ENCODE measurements at regions not wholly inside any gene's neighbourhood (a gene's known extent, or its start where the extent isn't known, plus 50 kb on each side); places are given as distances from the start of the nearest gene placed in this dataset.

DNA sequence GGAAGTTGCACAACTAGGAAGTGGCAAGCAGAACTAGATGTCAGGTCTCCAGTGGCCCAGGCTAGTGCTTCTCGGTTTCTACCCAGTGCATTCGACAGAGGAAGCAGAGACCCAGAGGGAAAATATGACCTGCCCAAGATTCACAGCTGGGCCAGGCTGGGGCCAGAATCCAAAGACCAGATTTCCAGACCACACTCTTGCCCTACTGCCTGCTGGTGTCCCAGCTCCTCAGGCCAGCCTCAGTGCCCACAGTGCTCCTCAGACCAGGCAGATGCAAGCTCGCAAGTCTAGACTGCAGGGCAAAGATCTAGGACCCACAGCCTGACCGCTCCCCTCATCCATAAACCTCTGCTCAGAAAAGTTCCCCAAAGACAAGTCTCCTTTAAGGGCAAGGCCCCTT lies 262.6 kb downstream of the BUD13 start:
- peaks cover 19% of the 10 kb centered on the region for H3K27me3 Mint-ChIP-seq (ENCODE audit: insufficient read depth, low read depth, poor library complexity)
- H3K9me3 Mint-ChIP-seq, result no peaks in the 10 kb centered on the region
- H3K27ac ChIP-seq (ENCODE audit: low read depth), result no peak overlapping the region
- peaks cover 37% of the 10 kb centered on the region for H3K4me1 Mint-ChIP-seq
- TF ChIP-seq STAT1 (IDR thresholded peaks at IDR 0.05; ENCODE audit: unreplicated experiment), result no peak
- TF ChIP-seq, protein P1, sequence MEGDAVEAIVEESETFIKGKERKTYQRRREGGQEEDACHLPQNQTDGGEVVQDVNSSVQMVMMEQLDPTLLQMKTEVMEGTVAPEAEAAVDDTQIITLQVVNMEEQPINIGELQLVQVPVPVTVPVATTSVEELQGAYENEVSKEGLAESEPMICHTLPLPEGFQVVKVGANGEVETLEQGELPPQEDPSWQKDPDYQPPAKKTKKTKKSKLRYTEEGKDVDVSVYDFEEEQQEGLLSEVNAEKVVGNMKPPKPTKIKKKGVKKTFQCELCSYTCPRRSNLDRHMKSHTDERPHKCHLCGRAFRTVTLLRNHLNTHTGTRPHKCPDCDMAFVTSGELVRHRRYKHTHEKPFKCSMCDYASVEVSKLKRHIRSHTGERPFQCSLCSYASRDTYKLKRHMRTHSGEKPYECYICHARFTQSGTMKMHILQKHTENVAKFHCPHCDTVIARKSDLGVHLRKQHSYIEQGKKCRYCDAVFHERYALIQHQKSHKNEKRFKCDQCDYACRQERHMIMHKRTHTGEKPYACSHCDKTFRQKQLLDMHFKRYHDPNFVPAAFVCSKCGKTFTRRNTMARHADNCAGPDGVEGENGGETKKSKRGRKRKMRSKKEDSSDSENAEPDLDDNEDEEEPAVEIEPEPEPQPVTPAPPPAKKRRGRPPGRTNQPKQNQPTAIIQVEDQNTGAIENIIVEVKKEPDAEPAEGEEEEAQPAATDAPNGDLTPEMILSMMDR (conservative IDR thresholded peaks at IDR 0.05; ENCODE audit: low read depth in 2 of 2), result no peak
- TF ChIP-seq ZNF331 (CRISPR knock-in tag; IDR thresholded peaks at IDR 0.05; ENCODE audit: low read depth), result no peak
- TF ChIP-seq JUNB (IDR thresholded peaks at IDR 0.05; ENCODE audit: unreplicated experiment), result no peak
- TF ChIP-seq NANOG (IDR thresholded peaks at IDR 0.05; ENCODE audit: borderline replicate concordance), result no peak
- TF ChIP-seq, protein P2, sequence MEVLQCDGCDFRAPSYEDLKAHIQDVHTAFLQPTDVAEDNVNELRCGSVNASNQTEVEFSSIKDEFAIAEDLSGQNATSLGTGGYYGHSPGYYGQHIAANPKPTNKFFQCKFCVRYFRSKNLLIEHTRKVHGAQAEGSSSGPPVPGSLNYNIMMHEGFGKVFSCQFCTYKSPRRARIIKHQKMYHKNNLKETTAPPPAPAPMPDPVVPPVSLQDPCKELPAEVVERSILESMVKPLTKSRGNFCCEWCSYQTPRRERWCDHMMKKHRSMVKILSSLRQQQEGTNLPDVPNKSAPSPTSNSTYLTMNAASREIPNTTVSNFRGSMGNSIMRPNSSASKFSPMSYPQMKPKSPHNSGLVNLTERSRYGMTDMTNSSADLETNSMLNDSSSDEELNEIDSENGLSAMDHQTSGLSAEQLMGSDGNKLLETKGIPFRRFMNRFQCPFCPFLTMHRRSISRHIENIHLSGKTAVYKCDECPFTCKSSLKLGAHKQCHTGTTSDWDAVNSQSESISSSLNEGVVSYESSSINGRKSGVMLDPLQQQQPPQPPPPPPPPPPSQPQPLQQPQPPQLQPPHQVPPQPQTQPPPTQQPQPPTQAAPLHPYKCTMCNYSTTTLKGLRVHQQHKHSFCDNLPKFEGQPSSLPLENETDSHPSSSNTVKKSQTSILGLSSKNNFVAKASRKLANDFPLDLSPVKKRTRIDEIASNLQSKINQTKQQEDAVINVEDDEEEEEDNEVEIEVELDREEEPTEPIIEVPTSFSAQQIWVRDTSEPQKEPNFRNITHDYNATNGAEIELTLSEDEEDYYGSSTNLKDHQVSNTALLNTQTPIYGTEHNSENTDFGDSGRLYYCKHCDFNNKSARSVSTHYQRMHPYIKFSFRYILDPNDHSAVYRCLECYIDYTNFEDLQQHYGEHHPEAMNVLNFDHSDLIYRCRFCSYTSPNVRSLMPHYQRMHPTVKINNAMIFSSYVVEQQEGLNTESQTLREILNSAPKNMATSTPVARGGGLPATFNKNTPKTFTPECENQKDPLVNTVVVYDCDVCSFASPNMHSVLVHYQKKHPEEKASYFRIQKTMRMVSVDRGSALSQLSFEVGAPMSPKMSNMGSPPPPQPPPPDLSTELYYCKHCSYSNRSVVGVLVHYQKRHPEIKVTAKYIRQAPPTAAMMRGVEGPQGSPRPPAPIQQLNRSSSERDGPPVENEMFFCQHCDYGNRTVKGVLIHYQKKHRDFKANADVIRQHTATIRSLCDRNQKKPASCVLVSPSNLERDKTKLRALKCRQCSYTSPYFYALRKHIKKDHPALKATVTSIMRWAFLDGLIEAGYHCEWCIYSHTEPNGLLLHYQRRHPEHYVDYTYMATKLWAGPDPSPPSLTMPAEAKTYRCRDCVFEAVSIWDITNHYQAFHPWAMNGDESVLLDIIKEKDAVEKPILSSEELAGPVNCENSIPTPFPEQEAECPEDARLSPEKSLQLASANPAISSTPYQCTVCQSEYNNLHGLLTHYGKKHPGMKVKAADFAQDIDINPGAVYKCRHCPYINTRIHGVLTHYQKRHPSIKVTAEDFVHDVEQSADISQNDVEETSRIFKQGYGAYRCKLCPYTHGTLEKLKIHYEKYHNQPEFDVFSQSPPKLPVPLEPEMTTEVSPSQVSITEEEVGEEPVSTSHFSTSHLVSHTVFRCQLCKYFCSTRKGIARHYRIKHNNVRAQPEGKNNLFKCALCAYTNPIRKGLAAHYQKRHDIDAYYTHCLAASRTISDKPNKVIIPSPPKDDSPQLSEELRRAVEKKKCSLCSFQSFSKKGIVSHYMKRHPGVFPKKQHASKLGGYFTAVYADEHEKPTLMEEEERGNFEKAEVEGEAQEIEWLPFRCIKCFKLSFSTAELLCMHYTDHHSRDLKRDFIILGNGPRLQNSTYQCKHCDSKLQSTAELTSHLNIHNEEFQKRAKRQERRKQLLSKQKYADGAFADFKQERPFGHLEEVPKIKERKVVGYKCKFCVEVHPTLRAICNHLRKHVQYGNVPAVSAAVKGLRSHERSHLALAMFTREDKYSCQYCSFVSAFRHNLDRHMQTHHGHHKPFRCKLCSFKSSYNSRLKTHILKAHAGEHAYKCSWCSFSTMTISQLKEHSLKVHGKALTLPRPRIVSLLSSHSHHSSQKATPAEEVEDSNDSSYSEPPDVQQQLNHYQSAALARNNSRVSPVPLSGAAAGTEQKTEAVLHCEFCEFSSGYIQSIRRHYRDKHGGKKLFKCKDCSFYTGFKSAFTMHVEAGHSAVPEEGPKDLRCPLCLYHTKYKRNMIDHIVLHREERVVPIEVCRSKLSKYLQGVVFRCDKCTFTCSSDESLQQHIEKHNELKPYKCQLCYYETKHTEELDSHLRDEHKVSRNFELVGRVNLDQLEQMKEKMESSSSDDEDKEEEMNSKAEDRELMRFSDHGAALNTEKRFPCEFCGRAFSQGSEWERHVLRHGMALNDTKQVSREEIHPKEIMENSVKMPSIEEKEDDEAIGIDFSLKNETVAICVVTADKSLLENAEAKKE (CRISPR knock-in tag; IDR thresholded peaks at IDR 0.05), result no peak
- TF ChIP-seq EZH2 (IDR thresholded peaks at IDR 0.05; ENCODE audit: low read depth, unreplicated experiment), result no peak
- TF ChIP-seq CREB1 (CRISPR knock-in tag; IDR thresholded peaks at IDR 0.05; ENCODE audit: low read depth), result no peak
- TF ChIP-seq EZH2phosphoT487 (IDR thresholded peaks at IDR 0.05; ENCODE audit: unreplicated experiment), result no peak
- TF ChIP-seq, protein P3, sequence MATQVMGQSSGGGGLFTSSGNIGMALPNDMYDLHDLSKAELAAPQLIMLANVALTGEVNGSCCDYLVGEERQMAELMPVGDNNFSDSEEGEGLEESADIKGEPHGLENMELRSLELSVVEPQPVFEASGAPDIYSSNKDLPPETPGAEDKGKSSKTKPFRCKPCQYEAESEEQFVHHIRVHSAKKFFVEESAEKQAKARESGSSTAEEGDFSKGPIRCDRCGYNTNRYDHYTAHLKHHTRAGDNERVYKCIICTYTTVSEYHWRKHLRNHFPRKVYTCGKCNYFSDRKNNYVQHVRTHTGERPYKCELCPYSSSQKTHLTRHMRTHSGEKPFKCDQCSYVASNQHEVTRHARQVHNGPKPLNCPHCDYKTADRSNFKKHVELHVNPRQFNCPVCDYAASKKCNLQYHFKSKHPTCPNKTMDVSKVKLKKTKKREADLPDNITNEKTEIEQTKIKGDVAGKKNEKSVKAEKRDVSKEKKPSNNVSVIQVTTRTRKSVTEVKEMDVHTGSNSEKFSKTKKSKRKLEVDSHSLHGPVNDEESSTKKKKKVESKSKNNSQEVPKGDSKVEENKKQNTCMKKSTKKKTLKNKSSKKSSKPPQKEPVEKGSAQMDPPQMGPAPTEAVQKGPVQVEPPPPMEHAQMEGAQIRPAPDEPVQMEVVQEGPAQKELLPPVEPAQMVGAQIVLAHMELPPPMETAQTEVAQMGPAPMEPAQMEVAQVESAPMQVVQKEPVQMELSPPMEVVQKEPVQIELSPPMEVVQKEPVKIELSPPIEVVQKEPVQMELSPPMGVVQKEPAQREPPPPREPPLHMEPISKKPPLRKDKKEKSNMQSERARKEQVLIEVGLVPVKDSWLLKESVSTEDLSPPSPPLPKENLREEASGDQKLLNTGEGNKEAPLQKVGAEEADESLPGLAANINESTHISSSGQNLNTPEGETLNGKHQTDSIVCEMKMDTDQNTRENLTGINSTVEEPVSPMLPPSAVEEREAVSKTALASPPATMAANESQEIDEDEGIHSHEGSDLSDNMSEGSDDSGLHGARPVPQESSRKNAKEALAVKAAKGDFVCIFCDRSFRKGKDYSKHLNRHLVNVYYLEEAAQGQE (IDR thresholded peaks at IDR 0.05; ENCODE audit: unreplicated experiment), result no peak
- TF ChIP-seq ZNF114 (CRISPR knock-in tag; IDR thresholded peaks at IDR 0.05), result no peak
- TF ChIP-seq, protein P4, sequence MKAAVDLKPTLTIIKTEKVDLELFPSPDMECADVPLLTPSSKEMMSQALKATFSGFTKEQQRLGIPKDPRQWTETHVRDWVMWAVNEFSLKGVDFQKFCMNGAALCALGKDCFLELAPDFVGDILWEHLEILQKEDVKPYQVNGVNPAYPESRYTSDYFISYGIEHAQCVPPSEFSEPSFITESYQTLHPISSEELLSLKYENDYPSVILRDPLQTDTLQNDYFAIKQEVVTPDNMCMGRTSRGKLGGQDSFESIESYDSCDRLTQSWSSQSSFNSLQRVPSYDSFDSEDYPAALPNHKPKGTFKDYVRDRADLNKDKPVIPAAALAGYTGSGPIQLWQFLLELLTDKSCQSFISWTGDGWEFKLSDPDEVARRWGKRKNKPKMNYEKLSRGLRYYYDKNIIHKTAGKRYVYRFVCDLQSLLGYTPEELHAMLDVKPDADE (IDR thresholded peaks at IDR 0.05), result no peak
- no peak for TF ChIP-seq POLR2AphosphoS5 (IDR thresholded peaks at IDR 0.05; ENCODE audit: low read depth)
- no peak overlapping the region for H2AFZ ChIP-seq
- H3K27ac Mint-ChIP-seq, result no peak overlapping the region
- H4K20me1 ChIP-seq (replicated peaks; ENCODE audit: insufficient read depth), result no peaks in the 10 kb centered on the region
- no peaks in the 10 kb centered on the region for H3K9me2 ChIP-seq (ENCODE audit: insufficient read depth)
- H3K79me2 ChIP-seq (replicated peaks; ENCODE audit: insufficient read depth), result no peaks in the 10 kb centered on the region
- H3K4me3 Mint-ChIP-seq, result no peak overlapping the region
- no peak overlapping the region for H3K4me2 ChIP-seq
- no peaks in the 10 kb centered on the region for H3K36me3 Mint-ChIP-seq (ENCODE audit: low read depth)
- H3K4me1 ChIP-seq (ENCODE audit: insufficient read depth), result peaks cover 26% of the 10 kb centered on the region
- no peak overlapping the region for H3K4me3 ChIP-seq
- no peaks in the 10 kb centered on the region for H3K27me3 ChIP-seq (ENCODE audit: insufficient read depth)
- DNase-seq (ENCODE audit: low spot score) (no peak), ATAC-seq (no peak)
- H3K36me3 ChIP-seq (ENCODE audit: insufficient read depth), result no peaks in the 10 kb centered on the region
- 0 out of 2 replicates have a peak, but pooled peaks cover under 1% of the 10 kb centered on the region for H3F3A ChIP-seq (replicated peaks; ENCODE audit: low read depth)
